ENCODE measurements at regions not wholly inside any gene's neighbourhood (a gene's known extent, or its start where the extent isn't known, plus 50 kb on each side); places are given as distances from the start of the nearest gene placed in this dataset.

- TF ChIP-seq CTCF (IDR thresholded peaks at IDR 0.05) = no peak
- TF ChIP-seq POLR2A (IDR thresholded peaks at IDR 0.05) = no peak
Observed at GRCh38 chr2:217065012-217065290, 205.1 kb upstream of the TNP1 start.
